NCI-H748 treated with DMSO at 0.1 percent for 48 hours (cell line): ENCODE measurements at regions not wholly inside any gene's neighbourhood (a gene's known extent, or its start where the extent isn't known, plus 50 kb on each side); places are given as distances from the start of the nearest gene placed in this dataset.

ENCODE experiments used
- DNase-seq: peaks from one replicate; lab custom pipeline; 2025; lab: John Stamatoyannopoulos, UW

GRCh38 chr9:86830356-86830755 is 117.0 kb downstream of the GAS1 start:
- DNase-seq = no peak

- no peak for DNase-seq
Observed at GRCh38 chr9:86829496-86830046, 117.7 kb downstream of the GAS1 start.

GRCh38 chr9:86828631-86829030 is 118.7 kb downstream of the GAS1 start:
- DNase-seq = no peak

GRCh38 chr9:86827893-86828292 is 119.4 kb downstream of the GAS1 start:
- no peak for DNase-seq

- DNase-seq = no peak
Observed at GRCh38 chr9:86825299-86825698, 122.0 kb downstream of the GAS1 start.

GRCh38 chr9:86822006-86822801 is 125.1 kb downstream of the GAS1 start:
- DNase-seq = no peak

- no peak for DNase-seq
Observed at GRCh38 chr9:86821006-86821845, 126.1 kb downstream of the GAS1 start.

- no peak for DNase-seq
Observed at GRCh38 chr9:86819552-86819951, 127.8 kb downstream of the GAS1 start.

- no peak for DNase-seq
Observed at GRCh38 chr9:86818636-86819035, 128.7 kb downstream of the GAS1 start.

- DNase-seq = no peak
Observed at GRCh38 chr9:86816868-86817267, 130.4 kb downstream of the GAS1 start.

- no peak for DNase-seq
Observed at GRCh38 chr9:86816366-86816765, 130.9 kb downstream of the GAS1 start.

GRCh38 chr9:86812616-86813015 is 134.7 kb downstream of the GAS1 start:
- DNase-seq = no peak

- DNase-seq = no peak
Observed at GRCh38 chr9:86809759-86810367, 137.4 kb downstream of the GAS1 start.

- DNase-seq = no peak
Observed at GRCh38 chr9:86809151-86809550, 138.2 kb downstream of the GAS1 start.

GRCh38 chr9:86807367-86807976 is 139.8 kb downstream of the GAS1 start:
- no peak for DNase-seq

- no peak for DNase-seq
Observed at GRCh38 chr9:86804011-86804410, 143.3 kb downstream of the GAS1 start.

GRCh38 chr9:86802900-86803673 is 144.2 kb downstream of the GAS1 start:
- no peak for DNase-seq

- DNase-seq = no peak
Observed at GRCh38 chr9:86801246-86801645, 146.1 kb downstream of the GAS1 start.

GRCh38 chr9:86800681-86801080 is 146.6 kb downstream of the GAS1 start:
- DNase-seq = no peak

- DNase-seq = no peak
Observed at GRCh38 chr9:86798966-86799365, 148.3 kb downstream of the GAS1 start.

- DNase-seq = no peak
Observed at GRCh38 chr9:86796666-86797065, 150.6 kb downstream of the GAS1 start.
